HCT116 (cell line): ENCODE measurements at regions not wholly inside any gene's neighbourhood (a gene's known extent, or its start where the extent isn't known, plus 50 kb on each side); places are given as distances from the start of the nearest gene placed in this dataset.
A peak's percentile ranks its signal among the peaks of the same experiment; 100 is the strongest.

ENCODE experiments used
- ATAC-seq: fragments of 200-7000 bp; cut with Tn5 transposase; 2 replicates; pipeline ENCODE4 v1.9.1; 2020; ENCODE audit warnings: mild to moderate bottlenecking, moderate library complexity
- BruUV-seq: library from RNA; stranded (reverse); fragments of 400-500 nt; replicated peaks from 2 replicates; lab custom pipeline; 2021; lab: Mats Ljungman, UMichigan
- CTCF ChIA-PET: fragments of 300-600 bp; sonication (Branson Sonifier 250); formaldehyde crosslinking; loops from one replicate; lab custom pipeline; 2021; ENCODE audit warnings: antibody characterized with exemption; lab: Charles Lee
- POLR2A ChIA-PET: fragments of 300-600, 350-600 bp; sonication (Branson Sonifier 250); formaldehyde crosslinking; loops from one replicate; lab custom pipeline; 2021; ENCODE audit warnings: antibody characterized with exemption; lab: Charles Lee
- RAD21 ChIA-PET, 2 experiments: fragments of 300-600 bp; sonication (Branson Sonifier 250); formaldehyde crosslinking; loops; one replicate each; lab custom pipeline; 2023; ENCODE audit warnings: low total read pairs in 2 of 2; ENCODE audit not compliant: uncharacterized antibody in 2 of 2, unreplicated experiment in 2 of 2, low non-redundant PET in 1 of 2; lab: Charles Lee
- DNase-seq: peaks from one replicate; pipeline ENCODE4 v3.0.0-alpha.2; 2010; ENCODE audit warnings: low read depth, low spot score
- H2AFZ ChIP-seq: fragments of 200-600 bp; shearing (Covaris generic), sonication (generic); 2 replicates; pipeline ENCODE4 v1.6.1; 2017; ENCODE audit warnings: low read depth, mixed run types, mixed read lengths, antibody characterized with exemption, low read length; ENCODE audit not compliant: poor library complexity, severe bottlenecking
- H3K27ac ChIP-seq: 2 replicates; pipeline ENCODE4 v1.5.1; 2012; ENCODE audit warnings: low read depth, low read length
- H3K27me3 ChIP-seq: fragments of 200-600 bp; sonication (generic); 2 replicates; pipeline ENCODE4 v1.6.1; 2016; ENCODE audit warnings: mixed run types, low read length, mixed read lengths; ENCODE audit not compliant: insufficient read depth
- H3K36me3 ChIP-seq, 2 experiments: fragments of 200-500 bp in 1 of 2; fragments of 200-600 bp in 1 of 2; sonication (Bioruptor generic) in 1 of 2; sonication (generic) in 1 of 2; 2 replicates each; pipeline versions ENCODE4 v1.5.1 to v1.6.1; 2014 to 2016; ENCODE audit warnings: low read length in 2 of 2, inconsistent platforms in 1 of 2, mixed read lengths in 1 of 2, mixed run types in 1 of 2; ENCODE audit not compliant: insufficient read depth in 2 of 2, control insufficient read depth in 1 of 2
- H3K4me1 ChIP-seq, 2 experiments: fragments of 200-600 bp in 1 of 2; sonication (generic) in 1 of 2; 2 replicates each; pipeline versions ENCODE4 v1.5.1 to v1.6.1; 2012 to 2017; ENCODE audit warnings: low read length in 2 of 2, inconsistent platforms in 1 of 2, mild to moderate bottlenecking in 1 of 2, mixed read lengths in 1 of 2, mixed run types in 1 of 2, moderate library complexity in 1 of 2; ENCODE audit not compliant: insufficient read depth in 2 of 2, control insufficient read depth in 1 of 2
- H3K4me2 ChIP-seq: fragments of 200-600 bp; sonication (generic); 2 replicates; pipeline ENCODE4 v1.6.1; 2017; ENCODE audit warnings: mixed run types, low read length, mixed read lengths
- H3K4me3 ChIP-seq, 2 experiments: fragments of 200-600 bp in 1 of 2; sonication (generic) in 1 of 2; replicated peaks in 1 of 2; 2 replicates each; pipeline ENCODE4 v1.5.1; 2011 to 2016; ENCODE audit warnings: low read length in 2 of 2, control low read depth in 1 of 2, low read depth in 1 of 2, mild to moderate bottlenecking in 1 of 2, mixed read lengths in 1 of 2, mixed run types in 1 of 2
- H3K79me2 ChIP-seq: fragments of 200-600 bp; sonication (generic); 2 replicates; pipeline ENCODE4 v1.6.1; 2017; ENCODE audit warnings: mild to moderate bottlenecking, mixed run types, low read length, moderate library complexity, mixed read lengths; ENCODE audit not compliant: insufficient read depth
- H3K9ac ChIP-seq: fragments of 200-600 bp; sonication (generic); 2 replicates; pipeline ENCODE4 v1.6.1; 2016; ENCODE audit warnings: low read length, mixed read lengths
- H3K9me2 ChIP-seq: fragments of 200-600 bp; sonication (generic), shearing (Covaris generic); 2 replicates; pipeline ENCODE4 v1.6.1; 2017; ENCODE audit warnings: mixed run types, mild to moderate bottlenecking, moderate library complexity; ENCODE audit not compliant: insufficient read depth
- H3K9me3 ChIP-seq, 2 experiments: fragments of 200-500 bp in 1 of 2; fragments of 200-600 bp in 1 of 2; sonication (Bioruptor generic) in 1 of 2; sonication (generic) in 1 of 2; 2 replicates each; pipeline ENCODE4 v1.6.1; 2014 to 2017; ENCODE audit warnings: low read length in 2 of 2, mixed read lengths in 2 of 2, inconsistent platforms in 1 of 2, low read depth in 1 of 2, mild to moderate bottlenecking in 1 of 2, mixed run types in 1 of 2, moderate library complexity in 1 of 2; ENCODE audit not compliant: control insufficient read depth in 1 of 2, insufficient read depth in 1 of 2
- H4K20me1 ChIP-seq: fragments of 200-600 bp; sonication (generic), shearing (Covaris generic); 2 replicates; pipeline ENCODE4 v1.6.1; 2017; ENCODE audit warnings: mixed run types, mild to moderate bottlenecking, moderate library complexity; ENCODE audit not compliant: insufficient read depth
- CBX3 ChIP-seq: IDR thresholded peaks from 2 replicates; pipeline ENCODE4 v1.6.1; 2012; ENCODE audit warnings: low read depth
- CEBPB ChIP-seq: IDR thresholded peaks from 2 replicates; pipeline ENCODE4 v1.6.1; 2012; ENCODE audit warnings: low read depth
- CTCF ChIP-seq, 3 experiments: fragments of 200-600 bp in 1 of 3; sonication (generic) in 1 of 3; IDR thresholded peaks in 2 of 3; conservative IDR thresholded peaks in 1 of 3; 2 replicates each; pipeline ENCODE4 v1.5.1; 2012 to 2017; ENCODE audit warnings: low read depth in 2 of 3, low read length in 2 of 3, antibody characterized with exemption in 1 of 3, borderline replicate concordance in 1 of 3, control low read depth in 1 of 3, mild to moderate bottlenecking in 1 of 3, mixed read lengths in 1 of 3, mixed run types in 1 of 3, moderate library complexity in 1 of 3; ENCODE audit not compliant: insufficient read depth in 1 of 3
- FOSL1 ChIP-seq: IDR thresholded peaks from 2 replicates; pipeline ENCODE4 v1.6.1; 2012; ENCODE audit warnings: low read depth
- JUND ChIP-seq: IDR thresholded peaks from 2 replicates; pipeline ENCODE4 v1.6.1; 2012
- RAD21 ChIP-seq: IDR thresholded peaks from 2 replicates; pipeline ENCODE4 v1.6.1; 2012; ENCODE audit warnings: low read depth, mild to moderate bottlenecking
- REST ChIP-seq: IDR thresholded peaks from 2 replicates; pipeline ENCODE4 v1.6.1; 2012; ENCODE audit warnings: low read depth
- SP1 ChIP-seq: IDR thresholded peaks from 2 replicates; pipeline ENCODE4 v1.6.1; 2012; ENCODE audit warnings: low read depth
- SRF ChIP-seq: IDR thresholded peaks from 2 replicates; pipeline ENCODE4 v1.6.1; 2012; ENCODE audit warnings: low read depth
- TCF7L2 ChIP-seq: IDR thresholded peaks from 2 replicates; pipeline ENCODE4 v1.7.0; 2011; ENCODE audit warnings: borderline replicate concordance, inconsistent platforms; ENCODE audit not compliant: insufficient read depth, insufficient read length; ENCODE audit errors: extremely low read depth
- YY1 ChIP-seq: IDR thresholded peaks from 2 replicates; pipeline ENCODE4 v1.6.1; 2011; ENCODE audit warnings: low read length, low read depth, moderate library complexity, mild to moderate bottlenecking; ENCODE audit not compliant: insufficient replicate concordance; ENCODE audit errors: extremely low read depth
- ZNF274 ChIP-seq: fragments of 200-500 bp; sonication (Bioruptor generic); IDR thresholded peaks from 2 replicates; pipeline ENCODE4 v1.6.1; 2014; ENCODE audit warnings: mild to moderate bottlenecking, low read depth, low read length, inconsistent platforms
- intact Hi-C: fragments of 100-400 bp; cut with micrococcal nuclease; formaldehyde crosslinking; loops from 2 replicates; pipeline ENCODE4 v1.10.0; 2022
- TF ChIP-seq, protein P1 (sequence below): IDR thresholded peaks from 2 replicates; pipeline ENCODE4 v1.6.1; 2012

DNA sequence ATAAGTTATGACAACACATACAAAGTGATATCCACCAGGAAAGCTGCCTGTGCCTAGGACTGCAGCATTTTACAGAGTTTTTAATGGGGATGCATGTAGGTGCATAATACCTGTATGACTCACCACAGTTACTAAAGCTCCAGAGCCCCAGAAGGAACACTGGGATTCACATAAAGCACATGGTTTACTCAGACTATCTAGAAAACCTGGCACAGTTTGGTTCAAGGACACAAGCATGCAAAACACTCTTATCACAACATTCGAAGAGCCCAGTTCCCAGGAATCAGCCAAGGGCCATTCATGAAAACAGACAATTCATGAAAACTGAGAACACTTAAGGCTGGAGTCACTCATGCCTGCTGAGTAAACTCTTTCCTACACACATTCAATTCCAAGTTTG lies 261.0 kb downstream of the PYDC2 start:
- ChIA-PET RAD21 (no interaction called here), POLR2A (no interaction called here), CTCF (no interaction called here)
- no peaks in the 10 kb centered on the region for H3K27me3 ChIP-seq
- H3K9ac ChIP-seq, result no peak overlapping the region
- TF ChIP-seq TCF7L2 (no peak), SP1 (no peak), REST (no peak), YY1 (no peak), CBX3 (no peak), CEBPB (no peak), SRF (no peak), CTCF (IDR thresholded peaks at IDR 0.05 in 2 of 3, conservative IDR thresholded peaks at IDR 0.05 in 1 of 3; ENCODE audit: borderline replicate concordance in 1 of 3, insufficient read depth in 1 of 3, low read depth in 2 of 3, low read length in 2 of 3) (no peak), ZNF274 (no peak), RAD21 (no peak), JUND (no peak), FOSL1 (no peak)
- TF ChIP-seq, protein P1, sequence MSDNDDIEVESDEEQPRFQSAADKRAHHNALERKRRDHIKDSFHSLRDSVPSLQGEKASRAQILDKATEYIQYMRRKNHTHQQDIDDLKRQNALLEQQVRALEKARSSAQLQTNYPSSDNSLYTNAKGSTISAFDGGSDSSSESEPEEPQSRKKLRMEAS, result no peak
- H3K79me2 ChIP-seq, result no peaks in the 10 kb centered on the region
- peaks cover 0 to 6% of the 10 kb centered on the region in 2 experiments; a peak in 1 of 4 replicates for H3K4me1 ChIP-seq
- H3K4me3 ChIP-seq, result no peak overlapping the region
- no peak for DNase-seq
- H3K36me3 ChIP-seq, result no peaks in the 10 kb centered on the region
- no peaks in the 10 kb centered on the region for H3K9me3 ChIP-seq
- no peaks in the 10 kb centered on the region for H4K20me1 ChIP-seq
- ATAC-seq, result peak; percentile 44; the same call in 1 of the 2 replicates
- H3K4me2 ChIP-seq, result no peak overlapping the region
- no peak overlapping the region for H3K27ac ChIP-seq
- intact Hi-C loops, result no loop called here
- no TSS peak for BruUV-seq
- H2AFZ ChIP-seq, result no peak overlapping the region
- no peaks in the 10 kb centered on the region for H3K9me2 ChIP-seq
